KMS-11 (cell line): ENCODE measurements at regions not wholly inside any gene's neighbourhood (a gene's known extent, or its start where the extent isn't known, plus 50 kb on each side); places are given as distances from the start of the nearest gene placed in this dataset.

Experiments used
- H2AFZ ChIP-seq: fragments of 200-600 bp; sonication (generic); 2 replicates; pipeline ENCODE4 v1.6.1; 2016; ENCODE audit warnings: antibody characterized with exemption, mixed run types, low read depth
- H3K27ac ChIP-seq: fragments of 200-600 bp; sonication (generic); 2 replicates; pipeline ENCODE4 v1.6.1; 2016; ENCODE audit warnings: mild to moderate bottlenecking, mixed run types
- H3K27me3 ChIP-seq: fragments of 200-600 bp; sonication (generic); 2 replicates; pipeline ENCODE4 v1.6.1; 2017; ENCODE audit warnings: mild to moderate bottlenecking, low read depth, mixed run types, moderate library complexity; ENCODE audit not compliant: insufficient read depth
- H3K36me3 ChIP-seq: fragments of 200-600 bp; sonication (generic); 2 replicates; pipeline ENCODE4 v1.6.1; 2017; ENCODE audit warnings: mild to moderate bottlenecking, mixed run types; ENCODE audit not compliant: insufficient read depth
- H3K4me1 ChIP-seq: fragments of 200-600 bp; sonication (generic); 2 replicates; pipeline ENCODE4 v1.6.1; 2016; ENCODE audit warnings: mild to moderate bottlenecking, low read depth, mixed run types; ENCODE audit not compliant: poor library complexity, severe bottlenecking
- H3K4me2 ChIP-seq: fragments of 200-600 bp; sonication (generic); 2 replicates; pipeline ENCODE4 v1.7.0; 2016; ENCODE audit warnings: mild to moderate bottlenecking, mixed run types
- H3K4me3 ChIP-seq: fragments of 200-600 bp; sonication (generic); IDR thresholded peaks from 2 replicates; pipeline ENCODE4 v1.6.1; 2017; ENCODE audit warnings: low read depth, low read length, mixed read lengths; ENCODE audit not compliant: insufficient read depth
- H3K79me2 ChIP-seq: fragments of 200-600 bp; sonication (generic); 2 replicates; pipeline ENCODE4 v1.6.1; 2016; ENCODE audit warnings: low read depth, mixed run types; ENCODE audit not compliant: insufficient read depth
- H3K9ac ChIP-seq: fragments of 200-600 bp; sonication (generic); 2 replicates; pipeline ENCODE4 v1.6.1; 2016; ENCODE audit warnings: mild to moderate bottlenecking, mixed run types
- H4K20me1 ChIP-seq: fragments of 200-600 bp; sonication (generic); 2 replicates; pipeline ENCODE4 v1.6.1; 2016; ENCODE audit warnings: mild to moderate bottlenecking, mixed run types; ENCODE audit not compliant: insufficient read depth
- TF ChIP-seq, protein P1 (sequence below): fragments of 200-600 bp; sonication (generic); conservative IDR thresholded peaks from 2 replicates; pipeline ENCODE4 v1.6.1; 2017; ENCODE audit warnings: low read depth, mild to moderate bottlenecking, antibody characterized with exemption, low read length, moderate library complexity, mixed read lengths

DNA sequence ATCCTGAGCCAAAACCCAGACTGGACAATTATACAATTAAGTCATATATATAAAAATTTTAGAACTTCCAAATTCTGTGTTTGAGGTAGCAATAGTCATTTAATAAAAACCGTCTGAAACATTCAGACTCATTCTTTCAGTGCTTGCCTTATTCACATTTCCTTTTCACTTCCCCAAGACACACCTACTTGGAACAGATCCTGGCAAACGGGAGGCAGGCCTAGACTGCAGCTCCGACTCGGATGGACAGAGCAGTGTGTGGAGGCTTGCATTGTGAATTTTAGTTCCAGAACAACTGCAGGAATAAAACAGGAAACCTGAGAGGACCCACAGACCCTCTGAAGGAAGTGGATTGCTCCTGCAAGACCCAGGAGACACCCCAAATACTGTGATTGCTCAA is 341.4 kb downstream of the CNTN3 start:
- H3K79me2 ChIP-seq = no peaks in the 10 kb centered on the region
- no peaks in the 10 kb centered on the region for H3K4me1 ChIP-seq
- no peak overlapping the region for H3K4me3 ChIP-seq
- H3K27ac ChIP-seq = no peak overlapping the region
- no peaks in the 10 kb centered on the region for H3K36me3 ChIP-seq
- no peak overlapping the region for H3K9ac ChIP-seq
- TF ChIP-seq, protein P1, sequence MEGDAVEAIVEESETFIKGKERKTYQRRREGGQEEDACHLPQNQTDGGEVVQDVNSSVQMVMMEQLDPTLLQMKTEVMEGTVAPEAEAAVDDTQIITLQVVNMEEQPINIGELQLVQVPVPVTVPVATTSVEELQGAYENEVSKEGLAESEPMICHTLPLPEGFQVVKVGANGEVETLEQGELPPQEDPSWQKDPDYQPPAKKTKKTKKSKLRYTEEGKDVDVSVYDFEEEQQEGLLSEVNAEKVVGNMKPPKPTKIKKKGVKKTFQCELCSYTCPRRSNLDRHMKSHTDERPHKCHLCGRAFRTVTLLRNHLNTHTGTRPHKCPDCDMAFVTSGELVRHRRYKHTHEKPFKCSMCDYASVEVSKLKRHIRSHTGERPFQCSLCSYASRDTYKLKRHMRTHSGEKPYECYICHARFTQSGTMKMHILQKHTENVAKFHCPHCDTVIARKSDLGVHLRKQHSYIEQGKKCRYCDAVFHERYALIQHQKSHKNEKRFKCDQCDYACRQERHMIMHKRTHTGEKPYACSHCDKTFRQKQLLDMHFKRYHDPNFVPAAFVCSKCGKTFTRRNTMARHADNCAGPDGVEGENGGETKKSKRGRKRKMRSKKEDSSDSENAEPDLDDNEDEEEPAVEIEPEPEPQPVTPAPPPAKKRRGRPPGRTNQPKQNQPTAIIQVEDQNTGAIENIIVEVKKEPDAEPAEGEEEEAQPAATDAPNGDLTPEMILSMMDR = no peak
- no peak overlapping the region for H2AFZ ChIP-seq
- no peak overlapping the region for H3K4me2 ChIP-seq
- H4K20me1 ChIP-seq = no peaks in the 10 kb centered on the region
- no peaks in the 10 kb centered on the region for H3K27me3 ChIP-seq

DNA sequence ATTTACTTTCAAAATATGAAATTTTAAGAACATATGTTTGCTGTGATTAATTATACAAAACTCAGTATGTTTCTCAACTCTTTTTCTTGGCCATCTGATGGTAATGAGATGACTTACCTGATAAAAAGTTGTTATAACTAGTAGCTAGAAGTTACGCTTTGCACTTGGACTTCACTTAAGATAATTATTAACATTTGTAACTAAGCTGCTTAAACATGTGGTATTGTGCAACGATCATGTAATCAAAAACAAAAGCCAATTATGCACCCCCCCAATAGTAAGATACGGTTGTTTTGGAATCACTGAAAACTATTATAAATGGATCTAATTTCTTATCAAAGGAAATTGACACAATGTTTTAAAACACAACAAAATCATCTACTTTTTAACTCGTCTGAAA is 342.9 kb downstream of the CNTN3 start:
- Histone ChIP-seq H3K27me3 (no peaks in the 10 kb centered on the region), H3K27ac (no peak overlapping the region), H3K4me2 (no peak overlapping the region), H3K36me3 (no peaks in the 10 kb centered on the region), H3K9ac (no peak overlapping the region), H2AFZ (no peak overlapping the region), H3K79me2 (no peaks in the 10 kb centered on the region), H3K4me1 (no peaks in the 10 kb centered on the region), H3K4me3 (no peak overlapping the region), H4K20me1 (no peaks in the 10 kb centered on the region)
- TF ChIP-seq, protein P1 = no peak

DNA sequence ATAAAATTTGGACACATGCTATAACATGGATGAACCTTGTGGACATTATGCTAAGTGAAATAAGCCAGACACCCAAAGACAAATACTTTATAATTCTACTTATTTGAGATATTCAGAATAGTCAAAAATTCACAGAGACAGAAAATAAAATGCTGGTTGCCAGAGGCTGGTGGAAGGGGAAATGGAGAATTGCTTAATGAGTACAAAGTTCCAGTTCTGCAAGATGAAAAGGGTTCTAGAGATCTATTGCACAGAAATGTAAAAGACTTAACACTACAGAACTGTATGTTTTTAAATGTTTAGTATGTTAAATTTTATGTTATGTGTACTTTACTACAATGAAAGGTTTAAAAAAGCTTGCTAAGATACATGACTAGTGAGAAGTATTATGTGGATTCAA is 344.8 kb downstream of the CNTN3 start:
- no peaks in the 10 kb centered on the region for H3K79me2 ChIP-seq
- H3K4me1 ChIP-seq = no peaks in the 10 kb centered on the region
- H3K9ac ChIP-seq = no peak overlapping the region
- no peak overlapping the region for H3K4me2 ChIP-seq
- no peaks in the 10 kb centered on the region for H3K36me3 ChIP-seq
- TF ChIP-seq, protein P1 = no peak
- no peaks in the 10 kb centered on the region for H4K20me1 ChIP-seq
- no peaks in the 10 kb centered on the region for H3K27me3 ChIP-seq
- H3K27ac ChIP-seq = no peak overlapping the region
- H2AFZ ChIP-seq = no peak overlapping the region
- H3K4me3 ChIP-seq = no peak overlapping the region

DNA sequence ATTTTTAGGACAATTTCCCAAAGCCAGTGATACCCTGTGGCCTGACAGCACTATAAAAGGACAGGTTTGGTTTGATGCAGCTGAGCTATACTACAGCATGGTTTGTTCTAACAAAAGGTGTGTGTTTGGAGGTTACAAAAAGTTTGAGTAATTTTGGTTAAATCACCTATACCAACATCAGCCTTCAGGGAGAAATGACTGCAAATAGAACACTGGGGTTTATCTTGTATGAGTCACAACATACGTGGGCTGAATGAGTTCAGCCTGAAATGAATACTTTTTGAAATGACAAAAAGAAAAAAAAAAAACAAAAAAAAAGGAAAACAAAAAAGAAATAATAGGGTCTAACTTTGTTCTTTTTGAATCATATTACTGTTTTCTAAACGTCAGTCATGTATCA is 345.7 kb downstream of the CNTN3 start:
- H3K79me2 ChIP-seq = no peaks in the 10 kb centered on the region
- no peaks in the 10 kb centered on the region for H3K36me3 ChIP-seq
- H3K4me3 ChIP-seq = no peak overlapping the region
- H3K27me3 ChIP-seq = no peaks in the 10 kb centered on the region
- H3K4me1 ChIP-seq = no peaks in the 10 kb centered on the region
- H3K9ac ChIP-seq = no peak overlapping the region
- H3K4me2 ChIP-seq = no peak overlapping the region
- H3K27ac ChIP-seq = no peak overlapping the region
- H4K20me1 ChIP-seq = no peaks in the 10 kb centered on the region
- TF ChIP-seq, protein P1 = no peak
- no peak overlapping the region for H2AFZ ChIP-seq
